ENCODE measurements at regions not wholly inside any gene's neighbourhood (a gene's known extent, or its start where the extent isn't known, plus 50 kb on each side); places are given as distances from the start of the nearest gene placed in this dataset.
"Not testable (repeated sequence)": the region's sequence is repeated elsewhere in the genome, so short reads cannot be mapped to it uniquely, and the experiment has no call there.

DNA sequence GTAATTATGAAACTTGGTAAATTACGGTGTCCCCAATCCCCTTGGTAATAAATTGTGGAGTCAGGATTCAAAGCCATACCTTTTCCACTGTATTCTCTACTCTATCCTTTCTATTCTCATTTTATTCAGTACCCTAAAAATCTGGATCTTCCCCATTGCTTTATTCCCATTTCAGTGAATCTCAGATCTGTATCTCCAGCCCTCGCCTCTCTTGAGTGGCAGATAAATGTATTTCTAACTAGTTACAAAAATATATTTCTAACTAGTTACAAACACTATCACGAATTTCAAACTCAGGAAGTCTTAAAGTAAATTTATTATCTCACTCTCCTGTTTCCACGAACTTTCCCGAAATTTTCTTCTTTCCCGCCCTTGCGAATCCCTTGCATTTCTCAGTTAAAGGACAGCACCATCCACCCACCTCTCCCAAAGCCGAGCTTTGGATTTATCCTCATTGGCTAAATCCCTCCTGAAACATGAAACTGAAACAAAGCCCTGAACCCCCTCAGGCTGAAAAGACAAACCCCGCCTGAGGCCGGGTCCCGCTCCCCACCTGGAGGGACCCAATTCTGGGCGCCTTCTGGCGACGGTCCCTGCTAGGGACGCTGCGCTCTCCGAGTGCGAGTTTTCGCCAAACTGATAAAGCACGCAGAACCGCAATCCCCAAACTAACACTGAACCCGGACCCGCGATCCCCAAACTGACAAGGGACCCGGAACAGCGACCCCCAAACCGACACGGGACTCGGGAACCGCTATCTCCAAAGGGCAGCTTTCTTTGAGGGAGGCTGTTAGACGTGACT lies 164.3 kb upstream of the PABPC3 start:
- no peak overlapping the region for H3K4me3 ChIP-seq (ENCODE audit: extremely low read depth, insufficient read depth, low read length, poor library complexity, severe bottlenecking)
- no peaks in the 10 kb centered on the region for H3K4me1 ChIP-seq (ENCODE audit: control insufficient read depth, insufficient read depth, low read length, poor library complexity, severe bottlenecking)
- H3K36me3 ChIP-seq (ENCODE audit: control insufficient read depth, insufficient read depth, low read length): no peaks in the 10 kb centered on the region
- WGBS, 2 experiments (ENCODE audit: insufficient coverage in 2 of 2): 41 to 58% methylated on average over 20 of the region's 31 CpGs
- H3K9me3 ChIP-seq (ENCODE audit: control insufficient read depth, low read length): no peaks in the 10 kb centered on the region
- H3K27ac ChIP-seq (ENCODE audit: low read depth, low read length, severe bottlenecking): no peak overlapping the region

DNA sequence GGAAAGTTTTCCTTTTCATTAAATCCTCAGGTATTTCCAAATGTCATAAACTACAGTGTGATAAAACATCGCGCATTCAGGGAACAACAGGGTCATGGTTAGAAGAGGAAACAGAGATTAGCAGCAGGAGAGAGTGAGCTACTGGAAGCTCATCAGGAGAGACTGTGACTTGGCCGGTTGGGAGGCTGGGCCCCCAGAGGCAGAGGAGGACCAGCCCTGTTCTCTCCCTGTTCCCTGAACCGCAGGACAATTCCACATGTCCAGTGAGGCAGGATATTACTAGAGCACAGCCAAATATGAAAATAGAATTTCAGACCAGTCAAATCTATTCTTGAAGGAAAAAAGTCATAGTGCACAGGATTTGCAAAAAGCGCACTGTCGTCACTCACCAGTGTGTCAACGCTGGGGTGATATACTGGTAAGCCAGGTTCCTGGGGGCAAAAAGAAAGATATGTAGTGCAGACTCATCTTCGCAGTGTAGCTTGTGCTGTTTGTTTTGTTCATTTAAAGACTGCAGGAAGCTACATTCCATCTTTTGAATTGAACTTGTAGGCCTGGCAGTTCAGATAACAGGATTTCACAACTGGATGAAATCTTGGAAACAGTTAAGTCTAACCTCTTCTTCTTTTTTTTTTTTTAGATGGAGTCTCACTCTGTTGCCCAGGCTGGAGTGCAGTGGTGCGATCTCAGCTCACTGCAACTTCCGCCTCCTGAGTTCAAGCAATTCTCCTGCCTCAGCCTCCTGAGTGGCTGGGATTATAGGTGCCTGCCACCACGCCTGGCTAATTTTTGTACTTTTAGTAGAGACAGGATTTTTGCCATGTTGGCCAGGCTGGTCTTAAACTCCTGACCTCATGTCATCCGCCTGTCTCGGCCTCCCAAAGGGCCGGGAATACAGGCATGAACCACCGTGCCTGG lies 162.6 kb upstream of the PABPC3 start:
- WGBS, 2 experiments (ENCODE audit: insufficient coverage in 2 of 2): 90 to 92% methylated on average over 11 to 14 of the region's 15 CpGs
- not testable (repeated sequence) for H3K4me1 ChIP-seq (ENCODE audit: control insufficient read depth, insufficient read depth, low read length, poor library complexity, severe bottlenecking)

GRCh38 chr13:24934024-24934385 lies 161.9 kb upstream of the PABPC3 start:
- WGBS, 2 experiments (ENCODE audit: insufficient coverage in 2 of 2): 92 to 100% methylated on average over 1 to 2 of the region's 4 CpGs

More for the DNA sequence above, 162.6 kb upstream of the PABPC3 start:
- not testable (repeated sequence) for H3K27ac ChIP-seq (ENCODE audit: low read depth, low read length, severe bottlenecking); H3K36me3 ChIP-seq (ENCODE audit: control insufficient read depth, insufficient read depth, low read length); H3K9me3 ChIP-seq (ENCODE audit: control insufficient read depth, low read length); H3K4me3 ChIP-seq (ENCODE audit: extremely low read depth, insufficient read depth, low read length, poor library complexity, severe bottlenecking)

GRCh38 chr13:24938966-24939365 lies 157.0 kb upstream of the PABPC3 start:
- no peaks in the 10 kb centered on the region for H3K36me3 ChIP-seq (ENCODE audit: control insufficient read depth, insufficient read depth, low read length)
- 81 to 84% methylated on average over 3 of the region's 6 CpGs for WGBS, 2 experiments (ENCODE audit: insufficient coverage in 2 of 2)

More at GRCh38 chr13:24934024-24934385, 161.9 kb upstream of the PABPC3 start:
- H3K4me3 ChIP-seq (ENCODE audit: extremely low read depth, insufficient read depth, low read length, poor library complexity, severe bottlenecking); H3K9me3 ChIP-seq (ENCODE audit: control insufficient read depth, low read length); H3K4me1 ChIP-seq (ENCODE audit: control insufficient read depth, insufficient read depth, low read length, poor library complexity, severe bottlenecking); H3K27ac ChIP-seq (ENCODE audit: low read depth, low read length, severe bottlenecking); H3K36me3 ChIP-seq (ENCODE audit: control insufficient read depth, insufficient read depth, low read length): not testable (repeated sequence)

GRCh38 chr13:24941023-24941713 lies 154.8 kb upstream of the PABPC3 start:
- H3K27ac ChIP-seq (ENCODE audit: low read depth, low read length, severe bottlenecking); H3K4me3 ChIP-seq (ENCODE audit: extremely low read depth, insufficient read depth, low read length, poor library complexity, severe bottlenecking); H3K36me3 ChIP-seq (ENCODE audit: control insufficient read depth, insufficient read depth, low read length); H3K4me1 ChIP-seq (ENCODE audit: control insufficient read depth, insufficient read depth, low read length, poor library complexity, severe bottlenecking); H3K9me3 ChIP-seq (ENCODE audit: control insufficient read depth, low read length): not testable (repeated sequence)
- WGBS, 2 experiments (ENCODE audit: insufficient coverage in 2 of 2): no CpG with 5 or more reads among the region's 11 CpGs

More at GRCh38 chr13:24938966-24939365, 157.0 kb upstream of the PABPC3 start:
- Histone ChIP-seq H3K9me3 (ENCODE audit: control insufficient read depth, low read length) (peaks cover 5% of the 10 kb centered on the region), H3K27ac (ENCODE audit: low read depth, low read length, severe bottlenecking) (no peak overlapping the region), H3K4me3 (ENCODE audit: extremely low read depth, insufficient read depth, low read length, poor library complexity, severe bottlenecking) (no peak overlapping the region), H3K4me1 (ENCODE audit: control insufficient read depth, insufficient read depth, low read length, poor library complexity, severe bottlenecking) (no peaks in the 10 kb centered on the region)

DNA sequence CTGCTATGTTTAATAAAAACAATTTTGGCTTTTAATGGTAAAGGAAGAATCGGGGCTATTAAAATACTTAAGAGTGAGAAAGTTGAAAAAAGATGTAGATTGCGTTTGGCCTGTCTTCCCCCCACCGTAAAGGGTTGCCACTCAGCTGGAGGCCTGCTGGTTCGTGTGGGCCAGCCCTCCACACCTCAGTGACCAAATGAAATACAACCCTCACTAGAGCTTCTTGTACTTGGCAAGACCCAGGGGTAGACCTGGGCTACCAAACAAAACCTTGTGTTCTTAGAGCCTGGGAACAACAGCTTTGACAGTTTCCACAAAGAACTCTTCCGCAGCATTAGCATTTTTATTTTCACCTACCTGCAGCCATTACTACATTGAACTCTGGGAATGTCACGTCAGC lies 152.8 kb upstream of the PABPC3 start:
- Histone ChIP-seq H3K4me1 (ENCODE audit: control insufficient read depth, insufficient read depth, low read length, poor library complexity, severe bottlenecking) (no peaks in the 10 kb centered on the region), H3K27ac (ENCODE audit: low read depth, low read length, severe bottlenecking) (no peak overlapping the region)
- 82% methylated on average over 5 of the region's 6 CpGs; no CpG with 5 or more reads in 1 of the 2 experiments for WGBS, 2 experiments (ENCODE audit: insufficient coverage in 2 of 2)

DNA sequence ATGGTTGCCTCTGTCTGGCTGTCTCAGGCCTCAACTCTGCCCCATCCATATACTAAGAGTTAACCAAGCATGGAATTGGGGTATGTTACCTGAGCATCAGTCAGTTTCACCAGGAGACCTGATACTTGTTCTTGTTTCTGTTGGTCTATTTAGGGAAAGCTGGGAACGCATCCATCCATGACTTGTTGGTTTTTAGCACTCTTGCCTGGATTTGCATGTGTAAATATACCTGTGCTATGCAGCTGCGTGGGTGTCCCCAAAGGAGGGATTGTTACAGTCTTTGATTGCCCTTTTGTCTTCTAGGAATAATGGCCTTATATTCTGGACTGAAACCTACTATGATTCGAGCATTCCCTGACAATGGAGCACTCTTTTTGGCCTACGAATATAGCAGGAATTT lies 151.9 kb upstream of the PABPC3 start:
- not testable (repeated sequence) for H3K27ac ChIP-seq (ENCODE audit: low read depth, low read length, severe bottlenecking); H3K4me3 ChIP-seq (ENCODE audit: extremely low read depth, insufficient read depth, low read length, poor library complexity, severe bottlenecking); H3K4me1 ChIP-seq (ENCODE audit: control insufficient read depth, insufficient read depth, low read length, poor library complexity, severe bottlenecking); H3K9me3 ChIP-seq (ENCODE audit: control insufficient read depth, low read length); H3K36me3 ChIP-seq (ENCODE audit: control insufficient read depth, insufficient read depth, low read length)
- WGBS, 2 experiments (ENCODE audit: insufficient coverage in 2 of 2): 76 to 79% methylated on average over 2 of the region's 4 CpGs

More for the DNA sequence above, 152.8 kb upstream of the PABPC3 start:
- Histone ChIP-seq H3K4me3 (ENCODE audit: extremely low read depth, insufficient read depth, low read length, poor library complexity, severe bottlenecking) (no peak overlapping the region), H3K9me3 (ENCODE audit: control insufficient read depth, low read length) (no peaks in the 10 kb centered on the region), H3K36me3 (ENCODE audit: control insufficient read depth, insufficient read depth, low read length) (no peaks in the 10 kb centered on the region)

DNA sequence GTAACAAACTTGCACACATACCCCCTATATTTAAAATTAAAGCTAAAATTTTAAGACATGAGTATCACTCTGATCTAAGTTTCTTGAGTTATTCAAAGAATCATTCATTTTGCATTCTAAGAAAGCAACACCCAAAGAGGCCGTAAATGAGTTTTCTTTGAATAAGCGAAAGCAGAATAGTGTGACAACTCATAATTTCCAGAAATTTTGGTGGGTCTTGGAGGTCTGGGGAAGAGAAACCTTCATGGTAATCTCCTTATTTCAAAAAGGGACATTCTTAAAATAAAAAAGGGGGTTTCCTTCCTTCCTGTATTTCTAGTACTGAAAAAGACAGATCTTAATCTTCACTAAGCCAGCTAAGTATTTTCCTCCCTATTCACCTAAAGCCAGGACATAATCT lies 147.0 kb upstream of the PABPC3 start:
- 100% methylated on average over 1 of the region's 2 CpGs; no CpG with 5 or more reads in 1 of the 2 experiments for WGBS, 2 experiments (ENCODE audit: insufficient coverage in 2 of 2)
- not testable (repeated sequence) for H3K4me1 ChIP-seq (ENCODE audit: control insufficient read depth, insufficient read depth, low read length, poor library complexity, severe bottlenecking); H3K9me3 ChIP-seq (ENCODE audit: control insufficient read depth, low read length); H3K36me3 ChIP-seq (ENCODE audit: control insufficient read depth, insufficient read depth, low read length); H3K4me3 ChIP-seq (ENCODE audit: extremely low read depth, insufficient read depth, low read length, poor library complexity, severe bottlenecking); H3K27ac ChIP-seq (ENCODE audit: low read depth, low read length, severe bottlenecking)

DNA sequence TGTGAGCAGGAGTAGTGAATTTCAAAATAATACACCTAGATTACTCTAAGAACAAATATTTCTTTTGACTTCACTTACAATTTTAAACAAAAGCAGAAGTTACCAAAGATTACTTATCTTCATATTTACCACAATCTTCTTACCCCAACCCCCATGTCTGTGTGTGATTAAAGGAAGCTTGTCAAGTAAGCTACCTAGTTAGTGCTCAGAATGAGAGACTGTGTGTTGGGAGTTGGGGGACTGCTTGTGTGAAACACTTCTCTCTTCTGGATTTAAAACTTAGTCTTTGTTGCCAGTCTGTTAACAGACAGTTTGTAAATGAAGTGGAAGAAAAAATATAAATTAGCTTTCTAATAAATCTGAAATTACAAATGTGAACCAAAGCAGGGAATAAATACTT lies 145.3 kb upstream of the PABPC3 start:
- H3K4me1 ChIP-seq (ENCODE audit: control insufficient read depth, insufficient read depth, low read length, poor library complexity, severe bottlenecking); H3K36me3 ChIP-seq (ENCODE audit: control insufficient read depth, insufficient read depth, low read length); H3K4me3 ChIP-seq (ENCODE audit: extremely low read depth, insufficient read depth, low read length, poor library complexity, severe bottlenecking); H3K9me3 ChIP-seq (ENCODE audit: control insufficient read depth, low read length); H3K27ac ChIP-seq (ENCODE audit: low read depth, low read length, severe bottlenecking): not testable (repeated sequence)

GRCh38 chr13:24967970-24968369 lies 128.0 kb upstream of the PABPC3 start:
- peak overlapping the region; percentile 16 for H3K4me3 ChIP-seq (ENCODE audit: extremely low read depth, insufficient read depth, low read length, poor library complexity, severe bottlenecking)
- H3K4me1 ChIP-seq (ENCODE audit: control insufficient read depth, insufficient read depth, low read length, poor library complexity, severe bottlenecking); H3K36me3 ChIP-seq (ENCODE audit: control insufficient read depth, insufficient read depth, low read length); H3K9me3 ChIP-seq (ENCODE audit: control insufficient read depth, low read length); H3K27ac ChIP-seq (ENCODE audit: low read depth, low read length, severe bottlenecking): not testable (repeated sequence)
- 18% methylated on average over 2 of the region's 5 CpGs; no CpG with 5 or more reads in 1 of the 2 experiments for WGBS, 2 experiments (ENCODE audit: insufficient coverage in 2 of 2)

All from mesodermal cell (in vitro differentiated cells).